ENCODE measurements at regions not wholly inside any gene's neighbourhood (a gene's known extent, or its start where the extent isn't known, plus 50 kb on each side); places are given as distances from the start of the nearest gene placed in this dataset.

DNA sequence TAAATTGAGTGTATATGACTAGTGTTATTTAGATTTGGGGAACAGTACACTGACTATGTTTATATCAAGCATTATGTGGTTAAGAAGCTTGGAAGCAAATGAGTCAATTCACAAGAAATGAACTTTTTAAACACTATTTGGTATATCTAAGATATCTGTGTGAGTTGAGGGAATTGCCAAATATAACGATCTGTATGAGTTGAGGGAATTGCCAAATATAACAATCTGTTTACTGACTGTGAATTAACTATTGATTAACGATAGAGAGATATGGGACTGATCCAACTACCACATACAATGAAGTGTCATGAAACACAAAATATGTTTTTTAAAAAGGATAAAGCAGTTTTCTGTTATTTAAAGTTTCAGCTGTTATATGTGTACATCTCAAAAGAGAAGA is 301.4 kb downstream of the TENT4A start:
- TF ChIP-seq POLR2A (IDR thresholded peaks at IDR 0.05; ENCODE audit: low read depth, low read length) (no peak), POLR2AphosphoS5 (IDR thresholded peaks at IDR 0.05; ENCODE audit: low read depth, low read length) (no peak), TAF1 (IDR thresholded peaks at IDR 0.05; ENCODE audit: borderline replicate concordance, low read depth, low read length) (no peak)

Data from GM12892 (cell line).